Keratinocyte (primary cell): ENCODE measurements at regions not wholly inside any gene's neighbourhood (a gene's known extent, or its start where the extent isn't known, plus 50 kb on each side); places are given as distances from the start of the nearest gene placed in this dataset.

Source experiments
- DNase-seq: peaks from one replicate; pipeline ENCODE4 v3.0.0-alpha.2; 2011; ENCODE audit warnings: low read depth, missing footprints, low spot score
- FAIRE-seq: peaks from 2 replicates; lab custom pipeline; 2011; peaks lifted over from hg19 to GRCh38; lab: Jason Lieb, UNC
- H2AFZ ChIP-seq: 2 replicates; pipeline ENCODE4 v1.6.0; 2012; ENCODE audit warnings: low read length, control low read depth, inconsistent platforms; ENCODE audit not compliant: control insufficient read depth
- H3K27ac ChIP-seq: 2 replicates; pipeline ENCODE4 v1.5.1; 2011; ENCODE audit warnings: low read length; ENCODE audit not compliant: control insufficient read depth, insufficient read depth
- H3K27me3 ChIP-seq: 3 replicates; pipeline ENCODE4 v1.6.0; 2011; ENCODE audit warnings: low read length; ENCODE audit not compliant: control insufficient read depth, insufficient read depth; ENCODE audit errors: extremely low read depth
- H3K36me3 ChIP-seq, 2 experiments: 2 replicates in 1 of 2; 3 replicates in 1 of 2; pipeline ENCODE4 v1.5.1; 2011; ENCODE audit warnings: low read length in 2 of 2, mild to moderate bottlenecking in 1 of 2; ENCODE audit not compliant: control insufficient read depth in 2 of 2, insufficient read depth in 2 of 2; ENCODE audit errors: extremely low read depth in 1 of 2
- H3K4me1 ChIP-seq: 3 replicates; pipeline ENCODE4 v1.5.1; 2011; ENCODE audit warnings: low read length; ENCODE audit not compliant: control insufficient read depth, insufficient read depth; ENCODE audit errors: extremely low read depth
- H3K4me2 ChIP-seq: 3 replicates; pipeline ENCODE4 v1.6.0; 2011; ENCODE audit warnings: low read depth, low read length; ENCODE audit not compliant: control insufficient read depth, insufficient read depth; ENCODE audit errors: extremely low read depth
- H3K4me3 ChIP-seq, 3 experiments: fragments of 200-600 bp in 1 of 3; sonication (generic) in 1 of 3; 2 replicates in 2 of 3; 3 replicates in 1 of 3; pipeline ENCODE4 v1.5.1; 2011 to 2016; ENCODE audit warnings: low read length in 3 of 3, mild to moderate bottlenecking in 3 of 3, control low read depth in 2 of 3, inconsistent platforms in 1 of 3, low read depth in 1 of 3, mixed read lengths in 1 of 3, mixed run types in 1 of 3, moderate library complexity in 1 of 3; ENCODE audit not compliant: control insufficient read depth in 2 of 3, insufficient read depth in 2 of 3; ENCODE audit errors: extremely low read depth in 1 of 3
- H3K79me2 ChIP-seq: 2 replicates; pipeline ENCODE4 v1.6.0; 2012; ENCODE audit warnings: low read length; ENCODE audit not compliant: control insufficient read depth, insufficient read depth
- H3K9ac ChIP-seq: 3 replicates; pipeline ENCODE4 v1.6.0; 2011; ENCODE audit warnings: low read length; ENCODE audit not compliant: control insufficient read depth, insufficient read depth; ENCODE audit errors: extremely low read depth
- H3K9me1 ChIP-seq: 3 replicates; pipeline ENCODE4 v1.6.0; 2011; ENCODE audit warnings: low read length; ENCODE audit not compliant: control insufficient read depth, insufficient read depth; ENCODE audit errors: extremely low read depth
- H3K9me3 ChIP-seq: 2 replicates; pipeline ENCODE4 v1.5.1; 2012; ENCODE audit warnings: low read depth, low read length; ENCODE audit not compliant: control insufficient read depth
- H4K20me1 ChIP-seq: 3 replicates; pipeline ENCODE4 v1.6.0; 2011; ENCODE audit warnings: low read length; ENCODE audit not compliant: control insufficient read depth, insufficient read depth; ENCODE audit errors: extremely low read depth
- CTCF ChIP-seq, 3 experiments: IDR thresholded peaks in 1 of 3; conservative IDR thresholded peaks in 1 of 3; optimal IDR thresholded peaks in 1 of 3; 2 replicates in 2 of 3; 3 replicates in 1 of 3; pipeline versions ENCODE3 to v1.5.1; 2011; ENCODE audit warnings: low read length in 3 of 3, mild to moderate bottlenecking in 3 of 3, moderate library complexity in 2 of 3, control low read depth in 1 of 3, inconsistent platforms in 1 of 3; ENCODE audit not compliant: insufficient read depth in 2 of 3; ENCODE audit errors: extremely low read depth in 1 of 3
- EZH2 ChIP-seq: IDR thresholded peaks from one replicate; pipeline ENCODE4 v1.6.1; 2012; ENCODE audit warnings: inconsistent platforms, mild to moderate bottlenecking, low read length, moderate library complexity
- dilution Hi-C: fragments of 300-500 bp; cut with MboI; formaldehyde crosslinking; loops from one replicate; pipeline ENCODE4 v1.7.0; 2020; ENCODE audit warnings: low sequenced_read_pairs; ENCODE audit not compliant: extremely low pct_ligation_motif_present

DNA sequence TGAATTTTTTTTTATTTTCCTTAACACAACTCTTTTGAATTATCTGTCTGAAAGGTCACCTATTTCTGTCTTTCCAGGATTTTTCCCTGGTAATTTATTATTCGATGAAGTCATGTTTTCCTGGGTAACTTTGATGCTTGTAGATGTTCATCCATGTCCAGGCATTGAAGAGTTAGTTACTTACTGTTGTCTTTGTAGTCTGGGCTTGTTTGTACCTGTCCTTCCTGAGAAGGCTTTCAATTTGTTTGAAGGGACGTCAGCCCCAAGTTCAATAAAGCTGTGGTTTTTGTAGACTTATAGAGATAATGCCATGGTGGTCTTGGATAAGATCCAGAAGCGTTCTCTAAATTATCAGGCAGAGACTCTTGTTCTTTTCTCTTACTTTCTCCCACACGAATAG, 252.4 kb upstream of the ARHGAP24 start:
- TF ChIP-seq EZH2 (no peak), CTCF (optimal IDR thresholded peaks at IDR 0.05 in 1 of 3, IDR thresholded peaks at IDR 0.05 in 1 of 3, conservative IDR thresholded peaks at IDR 0.05 in 1 of 3; ENCODE audit: extremely low read depth in 1 of 3, insufficient read depth in 2 of 3, low read length in 3 of 3) (no peak)
- FAIRE-seq (peak; percentile 29), DNase-seq (no peak)
- H2AFZ ChIP-seq = no peak overlapping the region
- no peak overlapping the region for H3K27ac ChIP-seq
- no peak overlapping the region for H3K4me2 ChIP-seq
- no peak overlapping the region for H3K9ac ChIP-seq
- no peaks in the 10 kb centered on the region for H4K20me1 ChIP-seq
- H3K9me3 ChIP-seq = peaks cover 2% of the 10 kb centered on the region
- H3K4me1 ChIP-seq = no peaks in the 10 kb centered on the region
- H3K9me1 ChIP-seq = no peaks in the 10 kb centered on the region
- H3K27me3 ChIP-seq = no peaks in the 10 kb centered on the region
- no peak overlapping the region for H3K4me3 ChIP-seq
- H3K79me2 ChIP-seq = no peaks in the 10 kb centered on the region
- dilution Hi-C loops = no loop called here
- no peaks in the 10 kb centered on the region for H3K36me3 ChIP-seq

GRCh38 chr4:85228264-85228663, 246.7 kb upstream of the ARHGAP24 start:
- Histone ChIP-seq H3K4me1 (no peaks in the 10 kb centered on the region), H3K9ac (no peak overlapping the region), H3K4me3 (no peak overlapping the region), H3K36me3 (no peaks in the 10 kb centered on the region), H3K27ac (no peak overlapping the region), H4K20me1 (no peaks in the 10 kb centered on the region), H3K9me1 (no peaks in the 10 kb centered on the region), H2AFZ (no peak overlapping the region), H3K9me3 (no peaks in the 10 kb centered on the region), H3K4me2 (no peak overlapping the region), H3K27me3 (peaks cover 6% of the 10 kb centered on the region), H3K79me2 (no peaks in the 10 kb centered on the region)
- no peak for TF ChIP-seq EZH2
- FAIRE-seq (no peak), DNase-seq (no peak)
- dilution Hi-C loops = no loop called here

- Histone ChIP-seq H3K9me1 (no peaks in the 10 kb centered on the region), H3K36me3 (no peaks in the 10 kb centered on the region), H3K79me2 (no peaks in the 10 kb centered on the region), H2AFZ (no peak overlapping the region), H4K20me1 (no peaks in the 10 kb centered on the region), H3K4me1 (no peaks in the 10 kb centered on the region), H3K27me3 (peaks cover 16% of the 10 kb centered on the region), H3K9ac (no peak overlapping the region), H3K27ac (no peak overlapping the region), H3K4me3 (no peak overlapping the region), H3K4me2 (no peak overlapping the region), H3K9me3 (no peaks in the 10 kb centered on the region)
- TF ChIP-seq EZH2 (no peak), CTCF (optimal IDR thresholded peaks at IDR 0.05 in 1 of 3, IDR thresholded peaks at IDR 0.05 in 1 of 3, conservative IDR thresholded peaks at IDR 0.05 in 1 of 3; ENCODE audit: extremely low read depth in 1 of 3, insufficient read depth in 2 of 3, low read length in 3 of 3) (no peak)
- FAIRE-seq (no peak), DNase-seq (no peak)
- dilution Hi-C loops = no loop called here
Measured at GRCh38 chr4:85233516-85233915, 241.4 kb upstream of the ARHGAP24 start.
